A549 (cell line): ENCODE measurements at regions not wholly inside any gene's neighbourhood (a gene's known extent, or its start where the extent isn't known, plus 50 kb on each side); places are given as distances from the start of the nearest gene placed in this dataset.

Experiments
- ATAC-seq, 2 experiments: fragments of 200-7000 bp in 1 of 2; fragments of >200 bp in 1 of 2; cut with Nextera tagmentation in 1 of 2; cut with Tn5 transposase in 1 of 2; 3 replicates each; pipeline versions ENCODE4 v1.8.0 to v1.9.1; 2018 to 2020; ENCODE audit warnings: mild to moderate bottlenecking in 1 of 2, moderate library complexity in 1 of 2
- CTCF ChIA-PET: fragments of 300-600 bp; sonication (Branson Sonifier 250); formaldehyde crosslinking; extraction: SDS; loops from one replicate; lab custom pipeline; 2021; ENCODE audit warnings: antibody characterized with exemption, inconsistent platforms; lab: Yijun Ruan, JAX
- POLR2A ChIA-PET: fragments of 350-600 bp; formaldehyde crosslinking; extraction: SDS; loops from one replicate; lab custom pipeline; 2021; ENCODE audit warnings: antibody characterized with exemption, inconsistent platforms; lab: Yijun Ruan, JAX
- DNase-seq, 2 experiments: peaks; one replicate each; pipeline versions ENCODE4 v3.0.0 to v3.0.0-alpha.2; 2011 to 2016; ENCODE audit warnings: low read depth in 1 of 2, low spot score in 1 of 2
- FAIRE-seq: peaks from 2 replicates; lab custom pipeline; 2011; peaks lifted over from hg19 to GRCh38; lab: Jason Lieb, UNC
- H3K27ac ChIP-seq, 2 experiments: fragments of >200 bp; sonication (Bioruptor Twin); formaldehyde crosslinking; 3 replicates each; pipeline ENCODE4 v1.5.1; 2016 to 2017
- H3K4me1 ChIP-seq: fragments of >200 bp; sonication (Bioruptor Twin); formaldehyde crosslinking; 3 replicates; pipeline ENCODE4 v1.6.1; 2016
- H3K4me2 ChIP-seq: fragments of >200 bp; sonication (Bioruptor Twin); formaldehyde crosslinking; 3 replicates; pipeline ENCODE4 v1.6.1; 2016
- H3K4me3 ChIP-seq: fragments of >200 bp; sonication (Bioruptor Twin); formaldehyde crosslinking; 3 replicates; pipeline ENCODE4 v1.5.1; 2016
- H3K9me3 ChIP-seq: fragments of >200 bp; sonication (Bioruptor Twin); formaldehyde crosslinking; 3 replicates; pipeline ENCODE4 v1.6.1; 2016
- CBX2 ChIP-seq: fragments of 200-600 bp; sonication (generic); IDR thresholded peaks from 2 replicates; pipeline ENCODE4 v1.6.1; 2016; ENCODE audit warnings: low read depth, mild to moderate bottlenecking, borderline replicate concordance
- CEBPB ChIP-seq, 2 experiments: fragments of >200 bp in 1 of 2; sonication (Bioruptor Twin) in 1 of 2; formaldehyde crosslinking in 1 of 2; IDR thresholded peaks; 2 replicates each; pipeline ENCODE4 v1.6.1; 2012 to 2016
- CHD2 ChIP-seq: fragments of 150-350 bp; IDR thresholded peaks from 2 replicates; pipeline ENCODE4 v1.6.1; 2014; ENCODE audit warnings: low read length; ENCODE audit not compliant: partially characterized antibody
- E2F6 ChIP-seq: IDR thresholded peaks from 2 replicates; pipeline ENCODE4 v1.6.1; 2012; ENCODE audit warnings: low read depth, borderline replicate concordance
- EHF ChIP-seq: fragments of 250-450 bp; sonication (Bioruptor Pico); IDR thresholded peaks from 2 replicates; pipeline ENCODE4 v1.5.0; 2020; ENCODE audit warnings: mild to moderate bottlenecking
- EHMT2 ChIP-seq: fragments of 200-600 bp; sonication (generic); IDR thresholded peaks from 2 replicates; pipeline ENCODE4 v1.6.1; 2016; ENCODE audit warnings: antibody characterized with exemption, low read depth, mild to moderate bottlenecking, moderate library complexity
- ELK1 ChIP-seq: fragments of 150-350 bp; IDR thresholded peaks from 2 replicates; pipeline ENCODE4 v1.6.1; 2014; ENCODE audit warnings: low read depth, mild to moderate bottlenecking, low read length
- EP300 ChIP-seq, 2 experiments: fragments of >200 bp; sonication (Bioruptor Twin); formaldehyde crosslinking; IDR thresholded peaks; 2 replicates in 1 of 2; 3 replicates in 1 of 2; pipeline ENCODE4 v1.6.1; 2016 to 2017
- ESRRA ChIP-seq: fragments of 150-350 bp; IDR thresholded peaks from 2 replicates; pipeline ENCODE4 v1.6.1; 2014; ENCODE audit warnings: mild to moderate bottlenecking, low read length, borderline replicate concordance
- FOSL2 ChIP-seq, 2 experiments: fragments of 450-650 bp in 1 of 2; fragments of >200 bp in 1 of 2; sonication (Bioruptor Twin) in 1 of 2; formaldehyde crosslinking; IDR thresholded peaks; 2 replicates each; pipeline versions ENCODE4 v1.5.0 to v1.6.1; 2016 to 2020; ENCODE audit warnings: mild to moderate bottlenecking in 1 of 2, moderate library complexity in 1 of 2
- GATA3 ChIP-seq: IDR thresholded peaks from 2 replicates; pipeline ENCODE4 v1.6.1; 2012; ENCODE audit warnings: borderline replicate concordance
- HEYL ChIP-seq: fragments of 250-450 bp; sonication (Bioruptor Pico); IDR thresholded peaks from 2 replicates; pipeline ENCODE4 v1.8.0; 2021; ENCODE audit warnings: mild to moderate bottlenecking, moderate library complexity
- HOXA7 ChIP-seq: fragments of 250-450 bp; sonication (Bioruptor Pico); IDR thresholded peaks from 2 replicates; pipeline ENCODE4 v1.5.0; 2020; ENCODE audit warnings: mild to moderate bottlenecking, moderate library complexity
- HOXB13 ChIP-seq: fragments of 250-450 bp; sonication (Bioruptor Pico); IDR thresholded peaks from 2 replicates; pipeline ENCODE4 v1.5.0; 2020; ENCODE audit warnings: low read depth, mild to moderate bottlenecking, moderate library complexity
- HOXB5 ChIP-seq: fragments of 250-450 bp; sonication (Bioruptor Pico); IDR thresholded peaks from 2 replicates; pipeline ENCODE4 v1.5.0; 2020; ENCODE audit warnings: mild to moderate bottlenecking, moderate library complexity
- JUNB ChIP-seq: fragments of >200 bp; sonication (Bioruptor Twin); formaldehyde crosslinking; IDR thresholded peaks from 2 replicates; pipeline ENCODE4 v1.6.1; 2016
- KDM5A ChIP-seq: fragments of 200-600 bp; sonication (generic); IDR thresholded peaks from 2 replicates; pipeline ENCODE4 v1.6.1; 2016; ENCODE audit warnings: antibody characterized with exemption, mild to moderate bottlenecking
- MAZ ChIP-seq: fragments of 150-350 bp; IDR thresholded peaks from 2 replicates; pipeline ENCODE4 v1.6.1; 2014; ENCODE audit warnings: antibody characterized with exemption, low read depth, low read length, borderline replicate concordance
- NFE2L2 ChIP-seq: fragments of 150-350 bp; conservative IDR thresholded peaks from 2 replicates; pipeline ENCODE4 v1.6.1; 2014; ENCODE audit warnings: low read length
- POLR2AphosphoS2 ChIP-seq: conservative IDR thresholded peaks from 2 replicates; pipeline ENCODE4 v1.6.1; 2012; ENCODE audit warnings: low read length, improper control_type of control experiment, inconsistent platforms
- RAD21 ChIP-seq, 2 experiments: fragments of >200 bp in 1 of 2; sonication (Bioruptor Twin) in 1 of 2; formaldehyde crosslinking in 1 of 2; IDR thresholded peaks in 1 of 2; conservative IDR thresholded peaks in 1 of 2; 2 replicates in 1 of 2; 3 replicates in 1 of 2; pipeline ENCODE4 v1.6.1; 2012 to 2018; ENCODE audit warnings: inconsistent platforms in 1 of 2
- RARB ChIP-seq: fragments of 250-450 bp; sonication (Bioruptor Pico); IDR thresholded peaks from 2 replicates; pipeline ENCODE4 v1.8.0; 2021; ENCODE audit warnings: mild to moderate bottlenecking, moderate library complexity
- RCOR1 ChIP-seq: fragments of 150-350 bp; IDR thresholded peaks from 2 replicates; pipeline ENCODE4 v1.6.1; 2014; ENCODE audit warnings: antibody characterized with exemption, low read length, low read depth
- SMC3 ChIP-seq: fragments of >200 bp; sonication (Bioruptor Twin); formaldehyde crosslinking; IDR thresholded peaks from 3 replicates; pipeline ENCODE4 v1.6.1; 2018; ENCODE audit warnings: inconsistent platforms
- TP53 ChIP-seq: fragments of 250-450 bp; sonication (Bioruptor Pico); IDR thresholded peaks from 2 replicates; pipeline ENCODE4 v1.5.0; 2021; ENCODE audit warnings: mild to moderate bottlenecking, moderate library complexity
- ZC3H11A ChIP-seq: fragments of 450-650 bp; IDR thresholded peaks from 2 replicates; pipeline ENCODE4 v1.6.1; 2014; ENCODE audit warnings: antibody characterized with exemption, mild to moderate bottlenecking
- ZFP36 ChIP-seq: fragments of 450-650 bp; IDR thresholded peaks from 2 replicates; pipeline ENCODE4 v1.6.1; 2014; ENCODE audit warnings: borderline replicate concordance; ENCODE audit not compliant: partially characterized antibody
- ZNF302 ChIP-seq: fragments of 250-450 bp; sonication (Bioruptor Pico); IDR thresholded peaks from 2 replicates; pipeline ENCODE4 v1.9.0; 2021; ENCODE audit warnings: inconsistent platforms, mild to moderate bottlenecking, moderate library complexity
- ZSCAN20 ChIP-seq: fragments of 250-450 bp; sonication (Bioruptor Pico); IDR thresholded peaks from 2 replicates; pipeline ENCODE4 v1.8.0; 2022; ENCODE audit warnings: mild to moderate bottlenecking, moderate library complexity
- WGBS: methylation state at CpG from one replicate; pipeline ENCODE4 v1.1.6; 2017; ENCODE audit errors: missing lambda C conversion rate; 5-methylcytosine and 5-hydroxymethylcytosine counted together

GRCh38 chr21:36640721-36641244 is 58.1 kb upstream of the SIM2 start:
- ChIA-PET POLR2A (no interaction called here), CTCF (no interaction called here)
- Histone ChIP-seq H3K9me3 (no peaks in the 10 kb centered on the region; the same call in 2 of the 3 replicates), H3K27ac (no peak overlapping the region), H3K4me3 (no peak overlapping the region), H3K4me1 (no peaks in the 10 kb centered on the region), H3K4me2 (no peak overlapping the region)
- TF ChIP-seq ZSCAN20 (no peak), ESRRA (no peak), MAZ (no peak), HEYL (CRISPR knock-in tag) (no peak), ZNF302 (CRISPR knock-in tag) (no peak), ZFP36 (no peak), CEBPB (IDR thresholded peaks at IDR 0.05) (no peak), ZC3H11A (no peak), GATA3 (no peak)
- 80% methylated on average over 14 of the region's 15 CpGs for WGBS
- FAIRE-seq (no peak), ATAC-seq (no peak), DNase-seq (no peak)

- ChIA-PET POLR2A (no interaction called here), CTCF (no interaction called here)
- Histone ChIP-seq H3K4me3 (no peak overlapping the region), H3K4me2 (no peak overlapping the region), H3K27ac (no peak overlapping the region), H3K9me3 (no peaks in the 10 kb centered on the region; the same call in 2 of the 3 replicates), H3K4me1 (no peaks in the 10 kb centered on the region)
- 71% methylated on average over 1 of the region's 1 CpG for WGBS
- DNase-seq (no peak), FAIRE-seq (no peak), ATAC-seq (no peak)
- TF ChIP-seq MAZ = no peak
- TF ChIP-seq POLR2AphosphoS2 = no peak
- TF ChIP-seq ZC3H11A = no peak
- TF ChIP-seq RAD21 (conservative IDR thresholded peaks at IDR 0.05 in 1 of 2, IDR thresholded peaks at IDR 0.05 in 1 of 2) = no peak
- TF ChIP-seq JUNB = no peak
- TF ChIP-seq EP300 (IDR thresholded peaks at IDR 0.05) = no peak
- TF ChIP-seq EHMT2 = no peak
- TF ChIP-seq RARB = no peak
- no peak for TF ChIP-seq E2F6
- no peak for TF ChIP-seq ELK1
- no peak for TF ChIP-seq GATA3
- TF ChIP-seq SMC3 = no peak
- TF ChIP-seq CBX2 = no peak
- TF ChIP-seq RCOR1 = no peak
- no peak for TF ChIP-seq HEYL (CRISPR knock-in tag)
- no peak for TF ChIP-seq KDM5A
- no peak for TF ChIP-seq CHD2
Observed at GRCh38 chr21:36641346-36641745, 57.6 kb upstream of the SIM2 start.

GRCh38 chr21:36641886-36642285 is 57.0 kb upstream of the SIM2 start:
- H3K4me3 ChIP-seq = no peak overlapping the region
- no peak for FAIRE-seq
- POLR2A ChIA-PET = no interaction called here
- 76% methylated on average over 8 of the region's 9 CpGs for WGBS
- CTCF ChIA-PET = interaction anchor here (1.5 kb wide), 1 partner anchor 11 kb away, joined by 6 read pairs; no protein-coding TSS in a partner anchor
- H3K9me3 ChIP-seq = no peaks in the 10 kb centered on the region; the same call in 2 of the 3 replicates
- DNase-seq = no peak
- ATAC-seq = no peak
- H3K4me1 ChIP-seq = no peaks in the 10 kb centered on the region
- H3K27ac ChIP-seq = no peak overlapping the region
- TF ChIP-seq HOXA7 (CRISPR knock-in tag) (no peak), NFE2L2 (no peak), FOSL2 (IDR thresholded peaks at IDR 0.05) (no peak), FOSL2 (CRISPR knock-in tag; IDR thresholded peaks at IDR 0.05) (no peak), POLR2AphosphoS2 (no peak), TP53 (CRISPR knock-in tag) (no peak), HOXB5 (CRISPR knock-in tag) (no peak), ZSCAN20 (no peak), HOXB13 (no peak), RAD21 (conservative IDR thresholded peaks at IDR 0.05 in 1 of 2, IDR thresholded peaks at IDR 0.05 in 1 of 2) (no peak), EHF (CRISPR knock-in tag) (no peak), SMC3 (no peak)
- no peak overlapping the region for H3K4me2 ChIP-seq
